Neural progenitor cell (in vitro differentiated cells): ENCODE measurements at regions not wholly inside any gene's neighbourhood (a gene's known extent, or its start where the extent isn't known, plus 50 kb on each side); places are given as distances from the start of the nearest gene placed in this dataset.

Experiments
- EZH2 ChIP-seq: fragments of 200-600 bp; sonication (generic); IDR thresholded peaks from 2 replicates; pipeline ENCODE4 v1.6.1; 2017; ENCODE audit warnings: antibody characterized with exemption, mild to moderate bottlenecking, moderate library complexity
- EZH2phosphoT487 ChIP-seq: fragments of 200-600 bp; sonication (generic); IDR thresholded peaks from 2 replicates; pipeline ENCODE4 v1.6.1; 2017; ENCODE audit warnings: antibody characterized with exemption
- TF ChIP-seq, protein P1 (sequence below): fragments of 200-600 bp; sonication (generic); IDR thresholded peaks from 2 replicates; pipeline ENCODE4 v1.5.1; 2017; ENCODE audit warnings: antibody characterized with exemption, mild to moderate bottlenecking

DNA sequence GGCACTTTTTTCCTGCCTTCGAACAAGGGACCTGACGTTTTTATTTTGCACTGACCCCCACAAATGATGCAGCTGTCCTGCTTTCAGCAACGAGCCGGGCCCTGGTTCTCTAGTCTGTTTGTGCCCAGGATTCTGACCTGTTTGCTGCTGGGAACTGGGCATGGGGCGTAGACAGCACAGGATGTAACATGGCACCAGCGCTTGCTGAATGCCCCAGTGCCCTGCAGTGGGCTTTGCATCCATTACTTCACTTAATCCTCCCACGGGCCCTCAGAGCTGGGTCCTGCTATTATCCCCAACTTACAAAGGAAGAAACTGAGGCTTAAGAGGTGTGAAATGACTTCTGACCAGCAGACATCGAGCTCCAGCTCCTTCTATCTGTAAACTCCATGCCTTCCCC, 80.4 kb upstream of the PMEPA1 start:
- TF ChIP-seq, protein P1, sequence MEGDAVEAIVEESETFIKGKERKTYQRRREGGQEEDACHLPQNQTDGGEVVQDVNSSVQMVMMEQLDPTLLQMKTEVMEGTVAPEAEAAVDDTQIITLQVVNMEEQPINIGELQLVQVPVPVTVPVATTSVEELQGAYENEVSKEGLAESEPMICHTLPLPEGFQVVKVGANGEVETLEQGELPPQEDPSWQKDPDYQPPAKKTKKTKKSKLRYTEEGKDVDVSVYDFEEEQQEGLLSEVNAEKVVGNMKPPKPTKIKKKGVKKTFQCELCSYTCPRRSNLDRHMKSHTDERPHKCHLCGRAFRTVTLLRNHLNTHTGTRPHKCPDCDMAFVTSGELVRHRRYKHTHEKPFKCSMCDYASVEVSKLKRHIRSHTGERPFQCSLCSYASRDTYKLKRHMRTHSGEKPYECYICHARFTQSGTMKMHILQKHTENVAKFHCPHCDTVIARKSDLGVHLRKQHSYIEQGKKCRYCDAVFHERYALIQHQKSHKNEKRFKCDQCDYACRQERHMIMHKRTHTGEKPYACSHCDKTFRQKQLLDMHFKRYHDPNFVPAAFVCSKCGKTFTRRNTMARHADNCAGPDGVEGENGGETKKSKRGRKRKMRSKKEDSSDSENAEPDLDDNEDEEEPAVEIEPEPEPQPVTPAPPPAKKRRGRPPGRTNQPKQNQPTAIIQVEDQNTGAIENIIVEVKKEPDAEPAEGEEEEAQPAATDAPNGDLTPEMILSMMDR: no peak
- TF ChIP-seq EZH2: no peak
- no peak for TF ChIP-seq EZH2phosphoT487
